ENCODE measurements at regions not wholly inside any gene's neighbourhood (a gene's known extent, or its start where the extent isn't known, plus 50 kb on each side); places are given as distances from the start of the nearest gene placed in this dataset.

- H3K4me3 ChIP-seq (ENCODE audit: low read depth, low read length) = no peak overlapping the region
- ChIA-PET CTCF (no interaction called here), POLR2A (no interaction called here)
- DNase-seq (ENCODE audit: low read depth, low spot score) = no peak
- TF ChIP-seq CTCF (IDR thresholded peaks at IDR 0.05; ENCODE audit: insufficient read depth, low read length, missing control alignments) = no peak
These were observed 736.3 kb downstream of the LTN1 start for GRCh38 chr21:28256420-28256831.

GRCh38 chr21:28253961-28254360 lies 738.7 kb downstream of the LTN1 start:
- TF ChIP-seq CTCF (IDR thresholded peaks at IDR 0.05; ENCODE audit: insufficient read depth, low read length, missing control alignments) = no peak
- ChIA-PET CTCF (no interaction called here), POLR2A (no interaction called here)
- no peak overlapping the region for H3K4me3 ChIP-seq (ENCODE audit: low read depth, low read length)
- no peak for DNase-seq (ENCODE audit: low read depth, low spot score)

GRCh38 chr21:28253338-28253737 lies 739.3 kb downstream of the LTN1 start:
- CTCF ChIA-PET = no interaction called here
- H3K4me3 ChIP-seq (ENCODE audit: low read depth, low read length) = no peak overlapping the region
- no peak for TF ChIP-seq CTCF (IDR thresholded peaks at IDR 0.05; ENCODE audit: insufficient read depth, low read length, missing control alignments)
- POLR2A ChIA-PET = no interaction called here
- no peak for DNase-seq (ENCODE audit: low read depth, low spot score)

- ChIA-PET CTCF (no interaction called here), POLR2A (no interaction called here)
- TF ChIP-seq CTCF (IDR thresholded peaks at IDR 0.05; ENCODE audit: insufficient read depth, low read length, missing control alignments) = no peak
- no peak for DNase-seq (ENCODE audit: low read depth, low spot score)
- no peak overlapping the region for H3K4me3 ChIP-seq (ENCODE audit: low read depth, low read length)
These were observed 739.7 kb downstream of the LTN1 start for GRCh38 chr21:28252928-28253327.

- CTCF ChIA-PET = no interaction called here
- POLR2A ChIA-PET = no interaction called here
- TF ChIP-seq CTCF (IDR thresholded peaks at IDR 0.05; ENCODE audit: insufficient read depth, low read length, missing control alignments) = no peak
- DNase-seq (ENCODE audit: low read depth, low spot score) = no peak
- H3K4me3 ChIP-seq (ENCODE audit: low read depth, low read length) = no peak overlapping the region
These were observed 741.7 kb downstream of the LTN1 start for GRCh38 chr21:28250946-28251345.

GRCh38 chr21:28247454-28248020 lies 745.1 kb downstream of the LTN1 start:
- TF ChIP-seq CTCF (IDR thresholded peaks at IDR 0.05; ENCODE audit: insufficient read depth, low read length, missing control alignments) = no peak
- POLR2A ChIA-PET = no interaction called here
- no peak for DNase-seq (ENCODE audit: low read depth, low spot score)
- CTCF ChIA-PET = no interaction called here
- no peak overlapping the region for H3K4me3 ChIP-seq (ENCODE audit: low read depth, low read length)

Data from AG04449 (cell line).